Chondrocyte (in vitro differentiated cells): ENCODE measurements at regions not wholly inside any gene's neighbourhood (a gene's known extent, or its start where the extent isn't known, plus 50 kb on each side); places are given as distances from the start of the nearest gene placed in this dataset.

Experiments
- DNase-seq: peaks from one replicate; pipeline ENCODE4 v3.0.0; 2021; ENCODE audit warnings: mixed read lengths, low spot score
- H3K27ac Mint-ChIP-seq: one replicate; pipeline ENCODE4 v1.8.0; 2021; ENCODE audit warnings: mild to moderate bottlenecking, moderate library complexity, mixed read lengths; ENCODE audit not compliant: unreplicated experiment
- H3K27me3 Mint-ChIP-seq: 2 replicates; pipeline ENCODE4 v1.8.0; 2021; ENCODE audit warnings: low read depth, mixed read lengths
- H3K36me3 Mint-ChIP-seq: 2 replicates; pipeline ENCODE4 v1.8.0; 2021; ENCODE audit warnings: low read depth, mixed read lengths
- H3K4me1 Mint-ChIP-seq: 2 replicates; pipeline ENCODE4 v1.8.0; 2021; ENCODE audit warnings: low read depth, mild to moderate bottlenecking, mixed read lengths
- H3K4me3 Mint-ChIP-seq: one replicate; pipeline ENCODE4 v1.8.0; 2021; ENCODE audit warnings: mild to moderate bottlenecking, moderate library complexity, mixed read lengths; ENCODE audit not compliant: unreplicated experiment
- H3K9me3 Mint-ChIP-seq: 2 replicates; pipeline ENCODE4 v1.8.0; 2021; ENCODE audit warnings: low read depth, mixed read lengths
- TF ChIP-seq, protein P1 (sequence below): fragments of 200-600 bp; sonication (generic); IDR thresholded peaks from 2 replicates; pipeline ENCODE4 v1.5.0; 2021; ENCODE audit warnings: antibody characterized with exemption, mild to moderate bottlenecking, moderate library complexity

DNA sequence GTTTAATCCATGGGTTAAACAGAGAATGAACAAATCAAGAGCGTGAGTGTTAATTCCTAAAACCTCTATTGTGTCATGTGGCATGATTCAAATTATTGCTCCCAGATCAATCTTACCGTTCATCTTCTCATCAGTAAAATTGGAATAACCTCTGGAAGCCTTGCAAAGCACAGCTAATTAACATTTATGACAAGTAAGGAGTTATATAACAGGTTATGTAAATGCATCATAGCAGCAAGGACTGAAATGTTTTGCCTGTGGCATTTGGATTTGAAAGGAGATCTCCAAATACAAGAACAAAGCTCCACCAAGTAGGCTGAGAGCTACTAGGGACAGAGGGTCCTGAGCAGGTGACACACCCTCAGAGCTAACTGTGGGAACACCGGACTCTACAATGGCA is 502.9 kb upstream of the CELF2 start:
- no peak for DNase-seq
- TF ChIP-seq, protein P1, sequence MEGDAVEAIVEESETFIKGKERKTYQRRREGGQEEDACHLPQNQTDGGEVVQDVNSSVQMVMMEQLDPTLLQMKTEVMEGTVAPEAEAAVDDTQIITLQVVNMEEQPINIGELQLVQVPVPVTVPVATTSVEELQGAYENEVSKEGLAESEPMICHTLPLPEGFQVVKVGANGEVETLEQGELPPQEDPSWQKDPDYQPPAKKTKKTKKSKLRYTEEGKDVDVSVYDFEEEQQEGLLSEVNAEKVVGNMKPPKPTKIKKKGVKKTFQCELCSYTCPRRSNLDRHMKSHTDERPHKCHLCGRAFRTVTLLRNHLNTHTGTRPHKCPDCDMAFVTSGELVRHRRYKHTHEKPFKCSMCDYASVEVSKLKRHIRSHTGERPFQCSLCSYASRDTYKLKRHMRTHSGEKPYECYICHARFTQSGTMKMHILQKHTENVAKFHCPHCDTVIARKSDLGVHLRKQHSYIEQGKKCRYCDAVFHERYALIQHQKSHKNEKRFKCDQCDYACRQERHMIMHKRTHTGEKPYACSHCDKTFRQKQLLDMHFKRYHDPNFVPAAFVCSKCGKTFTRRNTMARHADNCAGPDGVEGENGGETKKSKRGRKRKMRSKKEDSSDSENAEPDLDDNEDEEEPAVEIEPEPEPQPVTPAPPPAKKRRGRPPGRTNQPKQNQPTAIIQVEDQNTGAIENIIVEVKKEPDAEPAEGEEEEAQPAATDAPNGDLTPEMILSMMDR: no peak
- no peaks in the 10 kb centered on the region for H3K27me3 Mint-ChIP-seq
- peaks cover 32% of the 10 kb centered on the region for H3K4me1 Mint-ChIP-seq
- no peaks in the 10 kb centered on the region for H3K9me3 Mint-ChIP-seq
- H3K4me3 Mint-ChIP-seq: no peak overlapping the region
- no peak overlapping the region for H3K27ac Mint-ChIP-seq
- H3K36me3 Mint-ChIP-seq: no peaks in the 10 kb centered on the region

DNA sequence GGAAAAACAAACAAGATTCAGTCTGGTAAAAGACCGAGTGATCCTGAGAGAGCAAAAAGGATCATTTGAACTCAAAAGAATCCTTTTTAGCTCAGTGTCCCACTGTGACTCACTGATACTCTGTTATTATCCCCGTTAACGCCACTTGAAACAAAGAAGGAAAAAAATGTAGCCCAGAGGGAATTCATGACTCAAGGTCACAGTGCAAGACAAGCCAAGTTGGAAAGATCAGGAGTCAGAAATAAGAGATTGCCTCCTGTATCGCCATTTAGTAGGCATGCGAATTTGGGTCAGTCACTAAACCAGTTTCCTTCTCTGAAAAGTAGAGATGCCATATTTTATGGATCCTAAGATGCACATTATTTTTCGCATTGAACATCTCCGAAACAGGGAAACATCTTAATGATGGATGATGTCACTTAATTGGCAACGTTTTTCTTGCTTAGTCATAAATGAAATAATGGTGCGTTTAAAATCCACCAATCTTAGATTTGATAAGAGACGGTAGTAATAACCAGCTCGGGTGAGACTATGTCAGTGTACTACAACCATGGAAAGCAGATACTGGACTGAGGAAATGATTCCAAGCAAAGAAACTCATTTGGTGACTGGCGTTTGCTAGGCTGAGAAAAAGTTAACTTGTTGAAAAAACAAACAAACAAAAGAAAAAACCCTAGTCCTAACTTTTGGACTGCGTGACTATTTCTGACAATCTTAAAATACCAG is 502.0 kb upstream of the CELF2 start:
- TF ChIP-seq, protein P1: no peak
- Mint-ChIP-seq H3K4me3 (no peak overlapping the region), H3K9me3 (no peaks in the 10 kb centered on the region), H3K36me3 (no peaks in the 10 kb centered on the region), H3K27me3 (no peaks in the 10 kb centered on the region), H3K4me1 (peaks cover 32% of the 10 kb centered on the region), H3K27ac (peak overlapping the region; percentile 29)
- DNase-seq: no peak

DNA sequence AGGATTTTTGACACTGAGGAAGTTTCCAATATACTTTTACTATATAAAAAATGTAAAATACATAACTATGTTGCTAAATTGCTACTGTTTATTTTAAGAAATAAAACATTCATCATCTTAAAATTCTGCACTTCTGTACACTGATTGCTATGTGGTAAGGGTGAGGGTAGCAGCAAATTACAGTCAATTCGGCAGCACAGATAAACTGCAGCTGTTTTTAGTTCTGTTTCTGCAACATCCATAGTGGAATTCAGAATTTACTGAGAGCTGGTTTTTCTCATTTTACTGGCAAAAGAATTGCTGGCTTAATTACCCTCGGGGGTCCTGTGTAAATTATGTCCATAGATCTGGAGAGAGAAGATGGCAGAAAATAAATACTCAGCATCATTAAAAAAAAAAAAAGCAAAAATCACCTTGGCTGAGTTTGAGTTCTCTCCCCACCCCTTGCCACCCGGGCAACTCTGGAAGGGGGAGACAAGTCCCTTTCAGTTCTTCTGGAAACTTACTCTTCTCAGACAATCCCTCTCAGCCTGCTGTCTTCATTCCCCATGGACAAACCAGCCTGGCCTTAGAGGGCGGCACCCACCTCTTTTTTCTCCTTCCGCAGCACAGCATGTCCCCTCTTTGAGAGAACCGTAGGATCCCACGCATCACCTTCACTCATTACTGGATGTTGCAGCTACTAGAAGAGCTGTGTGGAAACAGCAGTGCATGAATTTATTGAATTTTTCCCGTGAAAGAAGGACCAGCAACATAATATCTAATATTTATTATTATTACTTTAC is 501.1 kb upstream of the CELF2 start:
- no peak overlapping the region for H3K4me3 Mint-ChIP-seq
- H3K36me3 Mint-ChIP-seq: no peaks in the 10 kb centered on the region
- DNase-seq: no peak
- peaks cover 32% of the 10 kb centered on the region for H3K4me1 Mint-ChIP-seq
- no peaks in the 10 kb centered on the region for H3K9me3 Mint-ChIP-seq
- TF ChIP-seq, protein P1: no peak
- H3K27me3 Mint-ChIP-seq: no peaks in the 10 kb centered on the region
- peak overlapping the region; percentile 29 for H3K27ac Mint-ChIP-seq

DNA sequence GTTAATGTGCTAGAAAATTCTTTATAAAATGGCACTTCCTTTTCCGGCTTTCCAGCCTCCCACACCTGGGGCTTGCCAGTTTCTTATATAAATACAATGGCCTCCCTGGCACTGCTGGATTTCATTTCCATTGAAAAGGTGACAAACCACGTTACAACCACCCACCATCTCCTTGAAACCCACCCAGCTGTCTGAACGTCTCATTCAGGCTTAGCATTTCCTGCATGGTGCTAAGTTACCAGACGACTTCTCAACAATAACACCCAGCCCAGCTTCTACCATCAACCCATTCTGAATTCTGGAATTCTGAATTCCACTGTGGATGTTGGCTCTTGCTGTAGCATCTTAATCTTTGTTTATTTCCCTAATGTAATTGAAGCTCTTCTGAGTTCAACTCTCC is 499.8 kb upstream of the CELF2 start:
- DNase-seq: no peak
- Mint-ChIP-seq H3K27me3 (no peaks in the 10 kb centered on the region), H3K36me3 (no peaks in the 10 kb centered on the region), H3K9me3 (no peaks in the 10 kb centered on the region), H3K27ac (no peak overlapping the region), H3K4me1 (peaks cover 32% of the 10 kb centered on the region), H3K4me3 (no peak overlapping the region)
- TF ChIP-seq, protein P1: no peak

DNA sequence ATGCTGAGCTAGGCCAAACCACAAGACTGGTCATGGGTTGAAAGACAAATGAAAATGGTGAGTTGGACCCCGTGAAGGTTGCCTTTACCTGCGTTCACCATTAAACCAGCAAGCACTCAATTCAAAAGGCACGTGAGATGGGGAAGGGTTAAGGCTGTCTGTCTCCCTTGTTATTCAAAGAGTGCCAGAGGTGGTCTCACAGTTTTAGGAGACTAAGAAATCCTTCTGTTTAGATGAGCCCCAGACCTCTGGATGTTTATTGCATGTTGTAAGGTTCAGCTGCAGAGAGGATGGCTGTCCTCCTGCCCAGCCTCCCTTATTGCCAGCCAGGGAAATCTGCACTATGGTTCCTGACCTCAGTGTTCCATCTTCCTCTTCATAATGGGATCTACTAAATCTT is 498.0 kb upstream of the CELF2 start:
- H3K27me3 Mint-ChIP-seq: no peaks in the 10 kb centered on the region
- H3K36me3 Mint-ChIP-seq: no peaks in the 10 kb centered on the region
- TF ChIP-seq, protein P1: no peak
- H3K4me3 Mint-ChIP-seq: no peak overlapping the region
- DNase-seq: no peak
- no peak overlapping the region for H3K27ac Mint-ChIP-seq
- peaks cover 32% of the 10 kb centered on the region for H3K4me1 Mint-ChIP-seq
- H3K9me3 Mint-ChIP-seq: no peaks in the 10 kb centered on the region
